ENCODE measurements at regions not wholly inside any gene's neighbourhood (a gene's known extent, or its start where the extent isn't known, plus 50 kb on each side); places are given as distances from the start of the nearest gene placed in this dataset.

DNA sequence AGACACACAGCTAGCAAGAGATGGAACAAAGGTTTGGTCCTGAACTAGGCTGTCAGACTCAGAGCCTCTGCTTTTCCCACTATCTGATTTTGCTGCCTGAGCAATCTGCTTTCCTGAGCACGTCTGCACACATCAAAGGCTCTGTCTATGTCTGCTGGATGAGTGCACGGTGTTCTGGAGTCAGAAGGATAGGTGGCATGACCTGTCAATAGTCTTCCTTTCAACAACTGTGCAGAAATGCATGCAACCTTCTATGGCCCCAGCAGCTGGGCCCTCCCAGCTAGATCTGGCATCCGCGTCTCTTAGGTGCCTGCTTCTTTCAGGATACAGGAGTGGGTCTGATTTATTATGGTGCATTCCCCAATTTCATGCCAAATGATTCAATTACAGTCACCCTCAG, 138.3 kb downstream of the UTP18 start:
- TF ChIP-seq, protein P1, sequence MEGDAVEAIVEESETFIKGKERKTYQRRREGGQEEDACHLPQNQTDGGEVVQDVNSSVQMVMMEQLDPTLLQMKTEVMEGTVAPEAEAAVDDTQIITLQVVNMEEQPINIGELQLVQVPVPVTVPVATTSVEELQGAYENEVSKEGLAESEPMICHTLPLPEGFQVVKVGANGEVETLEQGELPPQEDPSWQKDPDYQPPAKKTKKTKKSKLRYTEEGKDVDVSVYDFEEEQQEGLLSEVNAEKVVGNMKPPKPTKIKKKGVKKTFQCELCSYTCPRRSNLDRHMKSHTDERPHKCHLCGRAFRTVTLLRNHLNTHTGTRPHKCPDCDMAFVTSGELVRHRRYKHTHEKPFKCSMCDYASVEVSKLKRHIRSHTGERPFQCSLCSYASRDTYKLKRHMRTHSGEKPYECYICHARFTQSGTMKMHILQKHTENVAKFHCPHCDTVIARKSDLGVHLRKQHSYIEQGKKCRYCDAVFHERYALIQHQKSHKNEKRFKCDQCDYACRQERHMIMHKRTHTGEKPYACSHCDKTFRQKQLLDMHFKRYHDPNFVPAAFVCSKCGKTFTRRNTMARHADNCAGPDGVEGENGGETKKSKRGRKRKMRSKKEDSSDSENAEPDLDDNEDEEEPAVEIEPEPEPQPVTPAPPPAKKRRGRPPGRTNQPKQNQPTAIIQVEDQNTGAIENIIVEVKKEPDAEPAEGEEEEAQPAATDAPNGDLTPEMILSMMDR (IDR thresholded peaks at IDR 0.05 in 4 of 5, conservative IDR thresholded peaks at IDR 0.05 in 1 of 5) = no peak
- no peak for TF ChIP-seq POLR2A (IDR thresholded peaks at IDR 0.05)

GRCh38 chr17:51401279-51401678, 140.9 kb downstream of the UTP18 start:
- no peaks in the 10 kb centered on the region for H3K27me3 ChIP-seq
- no peak overlapping the region for H3K4me3 ChIP-seq
- no peaks in the 10 kb centered on the region for H3K36me3 ChIP-seq
- in situ Hi-C loops (cut with MboI; ENCODE audit: low sequenced_read_pairs in 4 of 4) (no loop called here), intact Hi-C loops (cut with DNase I; ENCODE audit: low total_unique reads) (no loop called here)
- H3K27ac ChIP-seq = no peak overlapping the region
- ATAC-seq = no peak
- H3K9me3 ChIP-seq = no peaks in the 10 kb centered on the region
- no peaks in the 10 kb centered on the region for H3K4me1 ChIP-seq
- TF ChIP-seq POLR2A (IDR thresholded peaks at IDR 0.05) = no peak
- TF ChIP-seq, protein P1 (IDR thresholded peaks at IDR 0.05 in 4 of 5, conservative IDR thresholded peaks at IDR 0.05 in 1 of 5) = no peak
- no peak for DNase-seq

More for the DNA sequence above, 138.3 kb downstream of the UTP18 start:
- no peaks in the 10 kb centered on the region for H3K36me3 ChIP-seq
- ATAC-seq = no peak
- H3K4me1 ChIP-seq = no peaks in the 10 kb centered on the region
- no peak for DNase-seq
- in situ Hi-C loops (cut with MboI; ENCODE audit: low sequenced_read_pairs in 4 of 4) (loop anchor here in 1 of 4 donors (25.0 kb wide), 1 partner anchor 89 kb away; no protein-coding TSS in a partner anchor), intact Hi-C loops (cut with DNase I; ENCODE audit: low total_unique reads) (no loop called here)
- H3K27me3 ChIP-seq = no peaks in the 10 kb centered on the region
- H3K9me3 ChIP-seq = no peaks in the 10 kb centered on the region
- no peak overlapping the region for H3K27ac ChIP-seq
- H3K4me3 ChIP-seq = no peak overlapping the region

DNA sequence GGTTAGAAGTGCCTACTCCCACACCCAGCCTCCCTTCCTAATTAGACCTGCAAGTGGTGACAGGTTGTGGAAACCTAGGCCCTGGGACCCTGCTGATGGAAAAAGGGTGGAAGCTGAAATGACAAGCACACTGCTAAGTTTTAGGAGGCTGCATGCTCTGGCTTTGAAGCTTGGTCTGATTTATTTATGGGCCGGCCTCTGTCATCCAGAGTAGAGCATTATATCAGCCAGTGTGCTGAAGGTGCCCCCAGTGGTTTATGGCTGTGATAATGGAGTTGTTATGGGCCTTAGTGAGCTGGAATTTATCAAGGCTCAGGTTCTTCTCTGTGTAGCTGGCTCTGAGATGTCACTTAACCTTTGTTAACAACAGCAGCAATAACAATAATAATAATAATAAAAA, 142.6 kb downstream of the UTP18 start:
- intact Hi-C loops (cut with DNase I; ENCODE audit: low total_unique reads) = no loop called here
- no peak for TF ChIP-seq POLR2A (IDR thresholded peaks at IDR 0.05)
- TF ChIP-seq, protein P1 (IDR thresholded peaks at IDR 0.05 in 4 of 5, conservative IDR thresholded peaks at IDR 0.05 in 1 of 5) = no peak
- no peak for ATAC-seq
- Histone ChIP-seq H3K36me3 (no peaks in the 10 kb centered on the region), H3K9me3 (no peaks in the 10 kb centered on the region), H3K27ac (no peak overlapping the region), H3K4me3 (no peak overlapping the region), H3K4me1 (no peaks in the 10 kb centered on the region), H3K27me3 (no peaks in the 10 kb centered on the region)
- in situ Hi-C loops (cut with MboI; ENCODE audit: low sequenced_read_pairs in 4 of 4) = no loop called here
- DNase-seq = no peak

- in situ Hi-C loops (cut with MboI; ENCODE audit: low sequenced_read_pairs in 4 of 4) (no loop called here), intact Hi-C loops (cut with DNase I; ENCODE audit: low total_unique reads) (no loop called here)
- no peak overlapping the region for H3K27ac ChIP-seq
Observed at GRCh38 chr17:51407576-51407975, 147.2 kb downstream of the UTP18 start.

More at GRCh38 chr17:51407576-51407975, 147.2 kb downstream of the UTP18 start:
- Histone ChIP-seq H3K9me3 (no peaks in the 10 kb centered on the region), H3K36me3 (no peaks in the 10 kb centered on the region), H3K4me1 (no peaks in the 10 kb centered on the region), H3K27me3 (no peaks in the 10 kb centered on the region), H3K4me3 (no peak overlapping the region)
- no peak for DNase-seq
- no peak for ATAC-seq
- no peak for TF ChIP-seq POLR2A (IDR thresholded peaks at IDR 0.05)
- TF ChIP-seq, protein P1 (IDR thresholded peaks at IDR 0.05 in 4 of 5, conservative IDR thresholded peaks at IDR 0.05 in 1 of 5) = no peak
